ENCODE measurements at regions not wholly inside any gene's neighbourhood (a gene's known extent, or its start where the extent isn't known, plus 50 kb on each side); places are given as distances from the start of the nearest gene placed in this dataset.

DNA sequence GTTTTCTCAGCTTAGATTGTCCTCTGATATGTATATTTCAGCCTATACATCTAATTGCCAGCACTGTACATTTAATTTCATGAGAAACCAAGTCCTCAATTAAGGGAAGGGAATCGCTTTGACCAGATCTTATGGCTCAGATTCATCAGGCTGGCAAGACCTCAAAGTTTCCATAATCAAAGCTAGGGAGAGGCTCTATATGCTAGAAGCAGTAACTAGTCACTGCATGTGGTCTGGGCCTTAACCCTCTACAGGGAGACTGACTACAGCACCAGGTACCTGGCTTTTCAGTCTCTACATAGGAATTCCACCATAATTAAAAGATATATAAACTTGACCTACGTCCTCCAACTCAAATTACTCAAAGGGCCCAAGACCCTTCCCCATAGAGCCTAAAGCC lies 97.4 kb upstream of the JAZF1 start:
- Histone ChIP-seq H3K9ac (ENCODE audit: low read depth, low read length) (no peak overlapping the region), H3K9me3 (ENCODE audit: insufficient read depth, low read length, severe bottlenecking) (no peaks in the 10 kb centered on the region), H3K4me3 (ENCODE audit: low read depth in 1 of 2, low read length in 2 of 2) (no peak overlapping the region), H3K4me2 (ENCODE audit: insufficient read depth, low read length) (no peak overlapping the region), H3K27me3 (ENCODE audit: insufficient read depth, low read length, poor library complexity) (peaks cover 8% of the 10 kb centered on the region), H2AFZ (ENCODE audit: low read depth, low read length) (no peak overlapping the region), H3K36me3 (ENCODE audit: insufficient read depth, low read length) (no peaks in the 10 kb centered on the region), H3K27ac (ENCODE audit: low read length) (no peak overlapping the region), H4K20me1 (ENCODE audit: insufficient read depth, low read length) (no peaks in the 10 kb centered on the region), H3K79me2 (ENCODE audit: insufficient read depth, low read length) (no peaks in the 10 kb centered on the region), H3K4me1 (ENCODE audit: insufficient read depth, low read length) (no peaks in the 10 kb centered on the region)
- no peak for DNase-seq
- no peak for ATAC-seq (ENCODE audit: insufficient read depth, low read depth)
- TF ChIP-seq EZH2 (IDR thresholded peaks at IDR 0.05; ENCODE audit: borderline replicate concordance, low read depth, low read length, severe bottlenecking), result no peak
- TF ChIP-seq, protein P1, sequence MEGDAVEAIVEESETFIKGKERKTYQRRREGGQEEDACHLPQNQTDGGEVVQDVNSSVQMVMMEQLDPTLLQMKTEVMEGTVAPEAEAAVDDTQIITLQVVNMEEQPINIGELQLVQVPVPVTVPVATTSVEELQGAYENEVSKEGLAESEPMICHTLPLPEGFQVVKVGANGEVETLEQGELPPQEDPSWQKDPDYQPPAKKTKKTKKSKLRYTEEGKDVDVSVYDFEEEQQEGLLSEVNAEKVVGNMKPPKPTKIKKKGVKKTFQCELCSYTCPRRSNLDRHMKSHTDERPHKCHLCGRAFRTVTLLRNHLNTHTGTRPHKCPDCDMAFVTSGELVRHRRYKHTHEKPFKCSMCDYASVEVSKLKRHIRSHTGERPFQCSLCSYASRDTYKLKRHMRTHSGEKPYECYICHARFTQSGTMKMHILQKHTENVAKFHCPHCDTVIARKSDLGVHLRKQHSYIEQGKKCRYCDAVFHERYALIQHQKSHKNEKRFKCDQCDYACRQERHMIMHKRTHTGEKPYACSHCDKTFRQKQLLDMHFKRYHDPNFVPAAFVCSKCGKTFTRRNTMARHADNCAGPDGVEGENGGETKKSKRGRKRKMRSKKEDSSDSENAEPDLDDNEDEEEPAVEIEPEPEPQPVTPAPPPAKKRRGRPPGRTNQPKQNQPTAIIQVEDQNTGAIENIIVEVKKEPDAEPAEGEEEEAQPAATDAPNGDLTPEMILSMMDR (IDR thresholded peaks at IDR 0.05; ENCODE audit: borderline replicate concordance, extremely low read depth, low read length, poor library complexity, severe bottlenecking), result no peak

DNA sequence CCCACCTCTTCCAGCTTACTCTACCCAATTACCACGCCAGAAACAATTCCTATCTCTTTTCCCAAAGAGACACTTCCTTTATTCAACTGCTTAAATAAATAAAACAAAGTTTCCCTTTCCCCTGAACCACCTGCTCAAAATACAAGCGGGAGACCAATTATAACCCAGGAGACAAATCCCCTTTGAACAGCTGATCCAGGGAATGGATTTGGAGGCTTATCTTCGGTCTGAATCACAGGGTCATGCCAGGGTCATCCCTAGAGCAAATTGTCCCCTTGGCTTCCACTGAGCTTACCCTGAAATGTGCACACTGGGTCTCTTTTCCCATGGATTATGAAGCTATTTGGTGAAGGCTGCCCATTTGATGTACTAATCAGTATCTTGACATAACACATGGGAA lies 99.9 kb upstream of the JAZF1 start:
- DNase-seq (no peak), ATAC-seq (ENCODE audit: insufficient read depth, low read depth) (no peak)
- no peaks in the 10 kb centered on the region for H3K79me2 ChIP-seq (ENCODE audit: insufficient read depth, low read length)
- H3K4me2 ChIP-seq (ENCODE audit: insufficient read depth, low read length), result no peak overlapping the region
- no peaks in the 10 kb centered on the region for H3K9me3 ChIP-seq (ENCODE audit: insufficient read depth, low read length, severe bottlenecking)
- H3K27ac ChIP-seq (ENCODE audit: low read length), result no peak overlapping the region
- H4K20me1 ChIP-seq (ENCODE audit: insufficient read depth, low read length), result no peaks in the 10 kb centered on the region
- no peak overlapping the region for H2AFZ ChIP-seq (ENCODE audit: low read depth, low read length)
- no peaks in the 10 kb centered on the region for H3K36me3 ChIP-seq (ENCODE audit: insufficient read depth, low read length)
- TF ChIP-seq EZH2 (IDR thresholded peaks at IDR 0.05; ENCODE audit: borderline replicate concordance, low read depth, low read length, severe bottlenecking), result no peak
- TF ChIP-seq, protein P1 (IDR thresholded peaks at IDR 0.05; ENCODE audit: borderline replicate concordance, extremely low read depth, low read length, poor library complexity, severe bottlenecking), result no peak
- peaks cover 8% of the 10 kb centered on the region for H3K27me3 ChIP-seq (ENCODE audit: insufficient read depth, low read length, poor library complexity)
- H3K9ac ChIP-seq (ENCODE audit: low read depth, low read length), result no peak overlapping the region
- H3K4me3 ChIP-seq (ENCODE audit: low read depth in 1 of 2, low read length in 2 of 2), result no peak overlapping the region
- H3K4me1 ChIP-seq (ENCODE audit: insufficient read depth, low read length), result no peaks in the 10 kb centered on the region

DNA sequence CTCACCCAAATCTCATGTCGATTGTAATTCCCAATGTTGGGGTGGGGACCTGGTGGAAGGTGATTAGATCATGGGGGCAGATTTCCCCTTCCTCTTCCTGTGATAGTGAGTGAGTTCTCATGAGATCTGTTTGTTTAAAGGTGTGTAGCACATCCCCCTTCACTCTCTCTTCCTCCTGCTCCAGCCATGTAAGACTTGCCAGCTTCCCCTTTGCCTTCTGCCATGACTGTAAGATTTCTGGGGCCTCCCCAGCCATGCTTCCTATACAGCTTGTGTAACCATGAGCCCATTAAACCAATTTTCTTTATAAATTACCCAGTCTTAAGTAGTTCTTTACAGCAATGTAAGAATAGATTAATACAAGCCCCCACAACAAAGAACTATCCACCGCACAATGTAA lies 109.9 kb upstream of the JAZF1 start:
- no peaks in the 10 kb centered on the region for H3K79me2 ChIP-seq (ENCODE audit: insufficient read depth, low read length)
- H3K4me1 ChIP-seq (ENCODE audit: insufficient read depth, low read length), result no peaks in the 10 kb centered on the region
- no peak overlapping the region for H3K27ac ChIP-seq (ENCODE audit: low read length)
- no peak for DNase-seq
- no peak overlapping the region for H3K4me2 ChIP-seq (ENCODE audit: insufficient read depth, low read length)
- no peak for TF ChIP-seq EZH2 (IDR thresholded peaks at IDR 0.05; ENCODE audit: borderline replicate concordance, low read depth, low read length, severe bottlenecking)
- no peak overlapping the region for H3K4me3 ChIP-seq (ENCODE audit: low read depth in 1 of 2, low read length in 2 of 2)
- no peaks in the 10 kb centered on the region for H4K20me1 ChIP-seq (ENCODE audit: insufficient read depth, low read length)
- H2AFZ ChIP-seq (ENCODE audit: low read depth, low read length), result no peak overlapping the region
- H3K27me3 ChIP-seq (ENCODE audit: insufficient read depth, low read length, poor library complexity), result peaks cover 6% of the 10 kb centered on the region
- ATAC-seq (ENCODE audit: insufficient read depth, low read depth), result no peak
- H3K9me3 ChIP-seq (ENCODE audit: insufficient read depth, low read length, severe bottlenecking), result no peaks in the 10 kb centered on the region
- H3K36me3 ChIP-seq (ENCODE audit: insufficient read depth, low read length), result no peaks in the 10 kb centered on the region
- H3K9ac ChIP-seq (ENCODE audit: low read depth, low read length), result no peak overlapping the region

DNA sequence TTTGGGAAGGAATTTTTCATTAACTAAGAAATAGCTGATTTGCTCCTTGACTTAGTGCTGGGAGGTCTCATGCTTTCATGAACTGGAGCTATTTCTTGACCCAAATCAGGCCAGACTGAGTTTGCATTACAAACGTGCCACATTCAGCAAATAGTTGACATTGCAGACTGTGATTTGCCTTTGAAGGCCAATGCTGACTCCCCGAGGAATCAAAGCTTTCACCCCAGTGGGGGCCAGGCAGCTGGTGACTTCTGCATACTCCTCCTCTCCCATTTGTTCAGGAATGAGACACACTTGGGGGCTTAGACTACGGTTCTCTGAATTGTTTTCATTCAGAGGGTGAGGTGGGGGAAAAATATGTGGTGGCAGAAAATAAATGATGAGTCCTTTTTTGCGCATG lies 111.0 kb upstream of the JAZF1 start:
- peaks cover 6% of the 10 kb centered on the region for H3K27me3 ChIP-seq (ENCODE audit: insufficient read depth, low read length, poor library complexity)
- no peak overlapping the region for H2AFZ ChIP-seq (ENCODE audit: low read depth, low read length)
- no peak overlapping the region for H3K9ac ChIP-seq (ENCODE audit: low read depth, low read length)
- DNase-seq (no peak), ATAC-seq (ENCODE audit: insufficient read depth, low read depth) (no peak)
- no peaks in the 10 kb centered on the region for H3K79me2 ChIP-seq (ENCODE audit: insufficient read depth, low read length)
- H3K4me2 ChIP-seq (ENCODE audit: insufficient read depth, low read length), result no peak overlapping the region
- TF ChIP-seq, protein P1 (IDR thresholded peaks at IDR 0.05; ENCODE audit: borderline replicate concordance, extremely low read depth, low read length, poor library complexity, severe bottlenecking), result no peak
- no peak for TF ChIP-seq EZH2 (IDR thresholded peaks at IDR 0.05; ENCODE audit: borderline replicate concordance, low read depth, low read length, severe bottlenecking)
- no peak overlapping the region for H3K4me3 ChIP-seq (ENCODE audit: low read depth in 1 of 2, low read length in 2 of 2)
- no peaks in the 10 kb centered on the region for H4K20me1 ChIP-seq (ENCODE audit: insufficient read depth, low read length)
- H3K27ac ChIP-seq (ENCODE audit: low read length), result no peak overlapping the region
- H3K9me3 ChIP-seq (ENCODE audit: insufficient read depth, low read length, severe bottlenecking), result no peaks in the 10 kb centered on the region
- no peaks in the 10 kb centered on the region for H3K4me1 ChIP-seq (ENCODE audit: insufficient read depth, low read length)
- no peaks in the 10 kb centered on the region for H3K36me3 ChIP-seq (ENCODE audit: insufficient read depth, low read length)

All from DND-41 (cell line).